GM12878 (cell line): ENCODE measurements at regions not wholly inside any gene's neighbourhood (a gene's known extent, or its start where the extent isn't known, plus 50 kb on each side); places are given as distances from the start of the nearest gene placed in this dataset.

Source experiments
- ATAC-seq: fragments of 200-7000 bp; cut with Tn5 transposase; 3 replicates; pipeline ENCODE4 v1.9.1; 2020; ENCODE audit warnings: mild to moderate bottlenecking, moderate library complexity
- BruUV-seq: library from RNA; stranded (reverse); fragments of 400-500 nt; replicated peaks from 2 replicates; lab custom pipeline; 2021; lab: Mats Ljungman, UMichigan
- CTCF ChIA-PET: fragments of 300-600 bp; sonication (Branson Sonifier 250); formaldehyde crosslinking; extraction: SDS; loops from one replicate; lab custom pipeline; 2021; ENCODE audit warnings: inconsistent platforms; lab: Yijun Ruan, JAX
- POLR2A ChIA-PET: fragments of 350-600 bp; formaldehyde crosslinking; extraction: SDS; loops from one replicate; lab custom pipeline; 2021; ENCODE audit warnings: inconsistent platforms; lab: Charles Lee
- RAD21 ChIA-PET: fragments of 300-600 bp; sonication (Branson Sonifier 250); formaldehyde crosslinking; loops from one replicate; lab custom pipeline; 2023; ENCODE audit warnings: antibody characterized with exemption; ENCODE audit not compliant: unreplicated experiment; lab: Charles Lee
- SMC1A ChIA-PET: fragments of 300-600 bp; sonication (Branson Sonifier 250); formaldehyde crosslinking; loops from one replicate; lab custom pipeline; 2023; ENCODE audit not compliant: unreplicated experiment, uncharacterized antibody; lab: Charles Lee
- DNase-seq: peaks from one replicate; pipeline ENCODE4 v3.0.0-alpha.2; 2011; ENCODE audit warnings: low read depth, low spot score
- FAIRE-seq: peaks from 3 replicates; lab custom pipeline; 2011; peaks lifted over from hg19 to GRCh38; lab: Jason Lieb, UNC
- H2AFZ ChIP-seq: 2 replicates; pipeline ENCODE4 v1.6.0; 2011; ENCODE audit warnings: low read depth, low read length, control low read depth; ENCODE audit not compliant: control insufficient read depth
- H3K27ac ChIP-seq: 2 replicates; pipeline ENCODE4 v1.5.1; 2011; ENCODE audit warnings: control low read depth; ENCODE audit not compliant: control insufficient read depth, insufficient read depth
- H3K27me3 ChIP-seq, 2 experiments: replicated peaks in 1 of 2; 2 replicates each; pipeline versions ENCODE4 v1.6.0 to v1.6.1; 2011; ENCODE audit warnings: low read length in 1 of 2; ENCODE audit not compliant: control insufficient read depth in 2 of 2, insufficient read depth in 2 of 2
- H3K36me3 ChIP-seq, 2 experiments: 2 replicates each; pipeline ENCODE4 v1.5.1; 2011; ENCODE audit warnings: low read length in 1 of 2; ENCODE audit not compliant: control insufficient read depth in 2 of 2, insufficient read depth in 2 of 2
- H3K4me1 ChIP-seq: 2 replicates; pipeline ENCODE4 v1.6.1; 2011; ENCODE audit warnings: mild to moderate bottlenecking, low read length, moderate library complexity, mixed read lengths; ENCODE audit not compliant: control insufficient read depth, insufficient read depth
- H3K4me2 ChIP-seq: 2 replicates; pipeline ENCODE4 v1.6.0; 2011; ENCODE audit warnings: control low read depth; ENCODE audit not compliant: control insufficient read depth, insufficient read depth
- H3K4me3 ChIP-seq: fragments of 200-600 bp; sonication (generic); 2 replicates; pipeline ENCODE4 v1.5.1; 2016
- H3K79me2 ChIP-seq: 2 replicates; pipeline ENCODE4 v1.6.0; 2011; ENCODE audit warnings: low read length; ENCODE audit not compliant: control insufficient read depth, insufficient read depth
- H3K9ac ChIP-seq: 2 replicates; pipeline ENCODE4 v1.8.0; 2011; ENCODE audit warnings: low read length, control low read depth, mixed read lengths; ENCODE audit not compliant: control insufficient read depth, insufficient read depth
- H3K9me3 ChIP-seq: replicated peaks from 3 replicates; pipeline ENCODE4 v1.5.1; 2011; ENCODE audit warnings: mild to moderate bottlenecking, low read length; ENCODE audit not compliant: control insufficient read depth, insufficient read depth
- H4K20me1 ChIP-seq: 2 replicates; pipeline ENCODE4 v1.6.0; 2011; ENCODE audit not compliant: control insufficient read depth, insufficient read depth
- ASH2L ChIP-seq: fragments of 300-600, 200-600 bp; sonication (generic); IDR thresholded peaks from 2 replicates; pipeline ENCODE4 v1.6.1; 2017; ENCODE audit warnings: low read depth, mild to moderate bottlenecking, borderline replicate concordance
- ATF3 ChIP-seq: IDR thresholded peaks from 2 replicates; pipeline ENCODE4 v1.6.1; 2011; ENCODE audit warnings: low read depth, mild to moderate bottlenecking, low read length, moderate library complexity, borderline replicate concordance; ENCODE audit errors: extremely low read depth
- BCLAF1 ChIP-seq: fragments of 450-650 bp; IDR thresholded peaks from 2 replicates; pipeline ENCODE4 v1.6.1; 2017; ENCODE audit warnings: antibody characterized with exemption, mild to moderate bottlenecking, moderate library complexity
- CBFB ChIP-seq: IDR thresholded peaks from 2 replicates; pipeline ENCODE4 v1.6.1; 2016; ENCODE audit warnings: antibody characterized with exemption, low read depth
- CBX5 ChIP-seq: sonication (generic); IDR thresholded peaks from 2 replicates; pipeline ENCODE4 v1.6.1; 2016; ENCODE audit warnings: low read depth, moderate library complexity, mild to moderate bottlenecking, inconsistent platforms
- ELK1 ChIP-seq: IDR thresholded peaks from 2 replicates; pipeline ENCODE4 v1.6.1; 2012; ENCODE audit warnings: low read depth, low read length, improper control_type of control experiment
- MEF2B ChIP-seq: fragments of 450-650 bp; IDR thresholded peaks from 2 replicates; pipeline ENCODE4 v1.6.1; 2018; ENCODE audit warnings: mild to moderate bottlenecking, moderate library complexity; ENCODE audit not compliant: partially characterized antibody, poor library complexity, severe bottlenecking
- MYC ChIP-seq: IDR thresholded peaks from 2 replicates; pipeline ENCODE4 v1.6.1; 2011; ENCODE audit warnings: mild to moderate bottlenecking, low read length, moderate library complexity, inconsistent platforms; ENCODE audit not compliant: insufficient read depth, insufficient replicate concordance, insufficient read length, severe bottlenecking
- NFXL1 ChIP-seq: fragments of 450-650 bp; IDR thresholded peaks from 2 replicates; pipeline ENCODE4 v1.6.1; 2017; ENCODE audit warnings: antibody characterized with exemption, mild to moderate bottlenecking, borderline replicate concordance
- RAD51 ChIP-seq: fragments of 450-650 bp; IDR thresholded peaks from 2 replicates; pipeline ENCODE4 v1.6.1; 2016; ENCODE audit warnings: moderate library complexity, mild to moderate bottlenecking, inconsistent platforms
- TAF1 ChIP-seq: IDR thresholded peaks from 2 replicates; pipeline ENCODE4 v1.6.1; 2011; ENCODE audit warnings: mild to moderate bottlenecking, low read depth, low read length, borderline replicate concordance
- TCF12 ChIP-seq: IDR thresholded peaks from 2 replicates; pipeline ENCODE4 v1.6.1; 2011; ENCODE audit warnings: low read depth, mild to moderate bottlenecking, low read length
- TCF3 ChIP-seq: IDR thresholded peaks from 2 replicates; pipeline ENCODE4 v1.6.1; 2012; ENCODE audit warnings: low read depth, mild to moderate bottlenecking, low read length, borderline replicate concordance; ENCODE audit not compliant: insufficient read depth
- ZBTB33 ChIP-seq: fragments of 450-650 bp; IDR thresholded peaks from 2 replicates; pipeline ENCODE4 v1.6.1; 2017; ENCODE audit warnings: mild to moderate bottlenecking
- WGBS: methylation state at CpG from one replicate; pipeline ENCODE4 v1.1.6; 2016; ENCODE audit warnings: low lambda C conversion rate; ENCODE audit not compliant: insufficient replicate concordance, insufficient coverage; ENCODE audit errors: missing lambda C conversion rate; 5-methylcytosine and 5-hydroxymethylcytosine counted together
- in situ Hi-C: fragments of 300-500 bp; cut with MboI; formaldehyde crosslinking; loops from 9 replicates; pipeline ENCODE4 v1.14.3; 2018; ENCODE audit warnings: mixed read lengths
- intact Hi-C: fragments of 100-400 bp; cut with micrococcal nuclease; formaldehyde crosslinking; loops from one replicate; pipeline ENCODE4 v1.14.2; 2022; ENCODE audit not compliant: unreplicated experiment

- no peak overlapping the region for H3K4me2 ChIP-seq
- no peaks in the 10 kb centered on the region; the same call in 2 of the 3 replicates for H3K9me3 ChIP-seq
- no peaks in the 10 kb centered on the region for H4K20me1 ChIP-seq
- no peaks in the 10 kb centered on the region for H3K27me3 ChIP-seq
- CTCF ChIA-PET: no interaction called here
- no peaks in the 10 kb centered on the region for H3K36me3 ChIP-seq
- H3K9ac ChIP-seq: no peak overlapping the region
- no peak for TF ChIP-seq TAF1
- no peak for TF ChIP-seq NFXL1
- TF ChIP-seq MEF2B: no peak
- TF ChIP-seq TCF3: no peak
- TF ChIP-seq ZBTB33: no peak
- TF ChIP-seq TCF12: no peak
- no peak for TF ChIP-seq CBX5
- TF ChIP-seq ASH2L: no peak
- TF ChIP-seq ATF3: no peak
- no peak for TF ChIP-seq RAD51
- TF ChIP-seq CBFB: no peak
- no peak for TF ChIP-seq BCLAF1
- TF ChIP-seq MYC: no peak
- TF ChIP-seq ELK1: no peak
- TF ChIP-seq, all 136 proteins: peak for 0
- RAD21 ChIA-PET: no interaction called here
- Histone ChIP-seq H3K79me2 (no peaks in the 10 kb centered on the region), H3K4me3 (no peak overlapping the region), H3K4me1 (no peaks in the 10 kb centered on the region), H3K27ac (no peak overlapping the region), H2AFZ (no peak overlapping the region)
- SMC1A ChIA-PET: no interaction called here
- DNase-seq (no peak), FAIRE-seq (no peak), ATAC-seq (no peak)
- POLR2A ChIA-PET: no interaction called here
- in situ Hi-C loops: no loop called here
- no TSS peak for BruUV-seq
- 13% methylated on average over 1 of the region's 1 CpG for WGBS
- intact Hi-C loops: no loop called here
Observed at GRCh38 chr21:35451276-35451675, 402.2 kb upstream of the RUNX1 start.
